ENCODE measurements at regions not wholly inside any gene's neighbourhood (a gene's known extent, or its start where the extent isn't known, plus 50 kb on each side); places are given as distances from the start of the nearest gene placed in this dataset.

DNA sequence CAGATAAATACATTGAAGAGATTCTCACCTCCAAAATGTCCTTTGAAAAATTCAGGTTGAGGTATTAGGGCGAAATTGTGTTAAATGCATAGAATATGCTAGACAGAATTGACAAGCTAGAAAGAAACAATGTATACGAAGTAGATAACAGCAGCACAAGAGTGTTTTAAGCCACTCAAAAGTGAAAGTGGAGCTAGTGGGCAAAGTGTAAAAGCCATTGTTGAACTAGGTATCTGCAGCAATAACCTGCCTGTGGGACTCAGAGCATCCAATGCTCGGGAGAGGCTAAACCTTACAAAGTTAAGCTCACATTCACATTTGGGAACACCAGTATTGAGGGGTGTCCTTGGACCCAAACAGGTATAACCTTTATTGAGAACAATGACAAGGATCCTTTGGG is 180.6 kb upstream of the TMPO start:
- Histone ChIP-seq H3K9me3 (no peaks in the 10 kb centered on the region), H3K4me2 (no peak overlapping the region), H3K27ac (no peak overlapping the region), H3K4me3 (no peak overlapping the region), H3K27me3 (no peaks in the 10 kb centered on the region), H3K9ac (no peak overlapping the region), H4K20me1 (no peaks in the 10 kb centered on the region), H3K4me1 (no peaks in the 10 kb centered on the region), H3K36me3 (no peaks in the 10 kb centered on the region)
- TF ChIP-seq Cebpa-rat (IDR thresholded peaks at IDR 0.05): no peak

DNA sequence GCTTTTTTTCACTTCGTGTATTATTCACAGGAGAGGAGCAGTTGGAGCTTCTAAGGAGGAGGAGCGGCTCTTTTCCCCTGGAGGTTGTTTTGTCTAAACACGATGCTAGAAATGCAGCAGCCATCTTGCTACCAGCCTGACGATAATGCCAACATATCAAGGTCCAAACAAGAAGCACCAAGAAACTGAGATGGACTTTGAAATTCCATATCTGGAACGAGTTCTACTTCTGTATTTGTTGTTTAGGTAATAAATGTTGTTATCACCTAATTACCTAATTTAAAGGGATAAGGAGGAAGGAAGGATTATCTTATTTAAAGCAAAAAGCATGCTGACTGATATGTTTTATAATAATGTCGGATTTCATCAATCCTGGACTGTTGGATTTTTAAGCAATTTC is 174.4 kb upstream of the TMPO start:
- no peaks in the 10 kb centered on the region for H3K4me1 ChIP-seq
- H3K27ac ChIP-seq: no peak overlapping the region
- no peak overlapping the region for H3K4me2 ChIP-seq
- no peaks in the 10 kb centered on the region for H3K36me3 ChIP-seq
- no peak overlapping the region for H3K9ac ChIP-seq
- H4K20me1 ChIP-seq: no peaks in the 10 kb centered on the region
- no peaks in the 10 kb centered on the region for H3K9me3 ChIP-seq
- no peak for TF ChIP-seq Cebpa-rat (IDR thresholded peaks at IDR 0.05)
- H3K4me3 ChIP-seq: no peak overlapping the region
- no peaks in the 10 kb centered on the region for H3K27me3 ChIP-seq

DNA sequence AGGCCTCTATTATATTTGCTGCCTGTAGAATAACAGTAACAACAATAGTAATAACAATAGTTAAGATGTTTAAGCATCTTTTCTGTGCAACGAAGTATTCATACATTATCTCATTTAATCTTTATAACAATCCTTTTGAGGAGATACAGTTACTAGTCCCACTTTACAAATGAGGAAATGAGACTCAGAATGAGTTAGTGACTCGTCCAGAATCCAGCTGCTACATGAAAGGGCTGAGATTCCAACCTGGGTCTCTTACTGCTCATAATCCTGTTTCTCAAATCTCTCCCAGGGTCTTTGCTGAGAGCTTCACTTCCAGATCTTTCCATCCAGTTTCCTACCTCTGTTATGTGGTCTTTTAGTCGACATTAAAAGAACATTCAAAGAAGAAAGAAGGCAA is 173.7 kb upstream of the TMPO start:
- Histone ChIP-seq H3K9ac (no peak overlapping the region), H3K36me3 (no peaks in the 10 kb centered on the region), H3K27me3 (no peaks in the 10 kb centered on the region), H3K4me2 (no peak overlapping the region), H3K9me3 (no peaks in the 10 kb centered on the region), H3K27ac (no peak overlapping the region), H3K4me1 (no peaks in the 10 kb centered on the region), H4K20me1 (no peaks in the 10 kb centered on the region), H3K4me3 (no peak overlapping the region)
- no peak for TF ChIP-seq Cebpa-rat (IDR thresholded peaks at IDR 0.05)

DNA sequence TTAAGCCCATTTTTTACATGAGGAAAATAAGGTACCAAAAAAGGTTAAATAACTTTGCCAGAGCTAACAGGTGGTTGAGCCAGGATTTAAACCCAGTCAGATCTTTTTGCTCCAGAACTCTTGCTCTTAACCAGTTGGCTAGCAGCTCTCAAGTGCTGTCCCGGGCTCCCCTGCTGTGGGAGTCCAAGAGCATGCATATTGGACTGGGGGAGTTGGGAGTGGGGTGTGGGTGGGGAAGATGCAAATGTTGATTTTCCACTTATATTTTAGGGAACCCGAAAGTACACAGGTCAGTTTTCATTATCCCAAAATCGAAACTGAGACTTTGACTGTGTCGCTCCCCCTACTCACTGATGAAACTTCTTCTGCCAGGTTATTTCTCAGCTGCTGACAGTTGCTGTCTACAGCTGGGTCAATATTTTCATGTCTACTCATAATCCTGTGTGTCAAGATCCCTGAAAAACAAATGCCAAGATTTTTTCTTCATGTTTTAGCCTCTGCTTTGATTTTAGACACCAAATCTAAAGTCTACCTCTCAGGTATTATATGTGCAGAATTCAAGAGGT is 172.3 kb upstream of the TMPO start:
- H3K9ac ChIP-seq: no peak overlapping the region
- no peaks in the 10 kb centered on the region for H3K27me3 ChIP-seq
- H3K36me3 ChIP-seq: no peaks in the 10 kb centered on the region
- no peaks in the 10 kb centered on the region for H3K4me1 ChIP-seq
- no peaks in the 10 kb centered on the region for H3K9me3 ChIP-seq
- H3K4me3 ChIP-seq: no peak overlapping the region
- TF ChIP-seq Cebpa-rat (IDR thresholded peaks at IDR 0.05): no peak
- no peak overlapping the region for H3K4me2 ChIP-seq
- no peak overlapping the region for H3K27ac ChIP-seq
- no peaks in the 10 kb centered on the region for H4K20me1 ChIP-seq

- no peak for TF ChIP-seq Cebpa-rat (IDR thresholded peaks at IDR 0.05)
- no peaks in the 10 kb centered on the region for H3K27me3 ChIP-seq
Observed at GRCh38 chr12:98344046-98344930, 171.1 kb upstream of the TMPO start.

GRCh38 chr12:98345308-98345876 is 170.0 kb upstream of the TMPO start:
- Histone ChIP-seq H3K27me3 (no peaks in the 10 kb centered on the region), H3K9ac (no peak overlapping the region), H3K4me3 (no peak overlapping the region), H3K4me1 (no peaks in the 10 kb centered on the region), H3K4me2 (no peak overlapping the region), H3K27ac (no peak overlapping the region), H3K9me3 (no peaks in the 10 kb centered on the region), H3K36me3 (no peaks in the 10 kb centered on the region), H4K20me1 (no peaks in the 10 kb centered on the region)
- TF ChIP-seq Cebpa-rat (IDR thresholded peaks at IDR 0.05): no peak

More at GRCh38 chr12:98344046-98344930, 171.1 kb upstream of the TMPO start:
- no peak overlapping the region for H3K4me2 ChIP-seq
- no peaks in the 10 kb centered on the region for H3K4me1 ChIP-seq
- no peaks in the 10 kb centered on the region for H3K36me3 ChIP-seq
- H3K9me3 ChIP-seq: no peaks in the 10 kb centered on the region
- no peak overlapping the region for H3K4me3 ChIP-seq
- no peak overlapping the region for H3K27ac ChIP-seq
- H3K9ac ChIP-seq: no peak overlapping the region
- H4K20me1 ChIP-seq: no peaks in the 10 kb centered on the region

DNA sequence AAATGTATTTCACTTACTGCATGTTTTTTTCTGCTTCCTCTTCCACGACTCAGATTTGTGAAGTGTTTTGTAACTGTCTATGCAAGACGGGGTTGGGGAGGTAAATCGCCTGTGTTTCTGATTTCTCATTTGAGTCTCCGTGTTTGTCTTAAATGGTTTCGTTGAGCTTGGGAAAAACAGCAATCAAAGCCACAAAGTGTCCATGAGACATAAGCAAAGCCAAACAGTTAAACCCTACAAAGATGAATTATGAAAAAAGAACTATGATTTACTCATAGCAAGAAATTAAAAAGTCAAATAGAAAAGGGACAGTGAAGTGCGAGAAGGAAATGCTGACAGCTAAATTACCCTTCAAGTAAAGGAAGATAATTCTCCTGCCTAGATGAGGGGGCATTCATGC is 164.3 kb upstream of the TMPO start:
- Histone ChIP-seq H3K36me3 (no peaks in the 10 kb centered on the region), H3K4me3 (no peak overlapping the region), H3K4me2 (no peak overlapping the region), H3K27ac (no peak overlapping the region), H3K4me1 (no peaks in the 10 kb centered on the region), H4K20me1 (no peaks in the 10 kb centered on the region), H3K9ac (no peak overlapping the region), H3K9me3 (no peaks in the 10 kb centered on the region), H3K27me3 (no peaks in the 10 kb centered on the region)
- no peak for TF ChIP-seq Cebpa-rat (IDR thresholded peaks at IDR 0.05)

DNA sequence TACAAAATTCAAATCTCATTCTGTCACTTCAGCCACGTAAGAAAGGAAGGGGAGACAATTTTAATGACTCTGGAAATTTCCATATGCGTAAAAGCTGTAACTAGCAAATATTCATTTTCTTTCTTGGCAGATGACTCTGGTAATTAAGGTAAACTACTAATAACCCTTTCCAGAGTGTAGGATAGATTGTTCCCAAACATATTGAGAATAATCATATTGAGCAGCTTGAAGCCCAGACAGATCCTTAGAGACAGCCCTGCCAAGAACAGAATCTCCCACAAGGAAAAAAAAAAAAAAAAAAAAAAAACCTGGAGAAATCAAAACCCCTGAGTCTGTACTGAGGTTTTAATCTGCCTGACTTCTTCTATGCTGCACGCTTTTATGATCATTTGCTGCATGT is 163.6 kb upstream of the TMPO start:
- H4K20me1 ChIP-seq: no peaks in the 10 kb centered on the region
- no peak overlapping the region for H3K4me2 ChIP-seq
- H3K9ac ChIP-seq: no peak overlapping the region
- H3K9me3 ChIP-seq: no peaks in the 10 kb centered on the region
- H3K36me3 ChIP-seq: no peaks in the 10 kb centered on the region
- no peak overlapping the region for H3K27ac ChIP-seq
- H3K27me3 ChIP-seq: no peaks in the 10 kb centered on the region
- no peak overlapping the region for H3K4me3 ChIP-seq
- no peaks in the 10 kb centered on the region for H3K4me1 ChIP-seq
- TF ChIP-seq Cebpa-rat (IDR thresholded peaks at IDR 0.05): no peak

- H3K36me3 ChIP-seq: no peaks in the 10 kb centered on the region
- H3K4me2 ChIP-seq: no peak overlapping the region
- H3K4me1 ChIP-seq: no peaks in the 10 kb centered on the region
- H3K4me3 ChIP-seq: no peak overlapping the region
- H3K9me3 ChIP-seq: no peaks in the 10 kb centered on the region
- no peaks in the 10 kb centered on the region for H4K20me1 ChIP-seq
- H3K27me3 ChIP-seq: no peaks in the 10 kb centered on the region
- no peak for TF ChIP-seq Cebpa-rat (IDR thresholded peaks at IDR 0.05)
- no peak overlapping the region for H3K9ac ChIP-seq
- no peak overlapping the region for H3K27ac ChIP-seq
Observed at GRCh38 chr12:98352218-98352811, 163.1 kb upstream of the TMPO start.

DNA sequence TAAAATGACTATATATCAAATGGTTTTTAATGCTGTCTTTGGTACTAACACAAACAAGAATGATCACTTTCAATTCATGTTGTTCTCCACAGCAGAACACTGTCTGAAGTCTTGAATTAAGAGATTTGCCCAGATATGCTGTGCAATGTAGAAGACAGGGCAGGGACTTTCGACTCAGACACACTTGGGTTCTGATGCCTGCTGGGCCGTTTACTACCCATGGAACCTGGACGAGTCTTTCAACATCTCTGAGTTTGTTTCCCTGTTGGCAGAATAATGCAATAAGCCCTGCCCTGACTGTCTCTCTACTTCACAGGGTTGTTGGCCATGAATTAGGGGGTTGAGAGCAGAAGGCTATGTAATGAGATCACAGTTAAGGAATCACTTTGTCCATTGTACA is 162.6 kb upstream of the TMPO start:
- H3K27me3 ChIP-seq: no peaks in the 10 kb centered on the region
- no peaks in the 10 kb centered on the region for H3K4me1 ChIP-seq
- no peak overlapping the region for H3K4me2 ChIP-seq
- no peaks in the 10 kb centered on the region for H3K9me3 ChIP-seq
- TF ChIP-seq Cebpa-rat (IDR thresholded peaks at IDR 0.05): no peak
- no peaks in the 10 kb centered on the region for H3K36me3 ChIP-seq
- H3K27ac ChIP-seq: no peak overlapping the region
- H4K20me1 ChIP-seq: no peaks in the 10 kb centered on the region
- H3K9ac ChIP-seq: no peak overlapping the region
- no peak overlapping the region for H3K4me3 ChIP-seq

Measured in BLaER1 (cell line).